ENCODE measurements at regions not wholly inside any gene's neighbourhood (a gene's known extent, or its start where the extent isn't known, plus 50 kb on each side); places are given as distances from the start of the nearest gene placed in this dataset.

DNA sequence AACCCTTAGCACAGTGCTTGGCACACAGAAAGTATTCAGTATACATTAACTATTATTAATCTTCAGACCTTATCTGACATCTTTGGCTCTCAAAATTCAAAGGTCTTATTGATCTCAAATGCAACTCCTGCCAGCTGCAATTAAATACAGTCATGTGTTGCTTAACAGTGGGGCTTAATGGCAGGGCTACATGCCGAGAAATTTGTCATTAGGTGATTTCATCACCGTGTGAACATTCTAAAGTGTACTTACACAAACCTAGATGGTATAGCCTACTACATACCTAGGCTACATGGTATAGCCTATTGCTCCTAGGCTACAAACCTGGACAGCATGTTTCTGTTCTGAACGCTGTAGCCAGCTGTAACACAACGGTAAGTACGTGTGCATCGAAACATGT is 156.3 kb upstream of the TMCC3 start:
- Histone ChIP-seq H3K36me3 (ENCODE audit: control insufficient read depth in 4 of 4, insufficient read depth in 4 of 4, low read length in 3 of 4) (no peaks in the 10 kb centered on the region), H3K9me3 (ENCODE audit: control extremely low read depth in 1 of 5, control insufficient read depth in 4 of 5, insufficient read depth in 2 of 5, low read depth in 1 of 5, low read length in 4 of 5) (peaks cover 0 to 8% (median 6%) of the 10 kb centered on the region in 5 experiments), H3K27ac (ENCODE audit: insufficient read depth in 1 of 2, low read depth in 1 of 2, low read length in 2 of 2, poor library complexity in 1 of 2, severe bottlenecking in 2 of 2) (no peak overlapping the region), H3K27me3 (replicated peaks in 2 of 5; ENCODE audit: control insufficient read depth in 4 of 5, insufficient read depth in 5 of 5, low read length in 4 of 5) (no peaks in the 10 kb centered on the region), H3K4me3 (ENCODE audit: control insufficient read depth in 1 of 7, extremely low read depth in 1 of 7, insufficient read depth in 4 of 7, low read depth in 2 of 7, low read length in 6 of 7) (no peak overlapping the region), H3K4me1 (ENCODE audit: control extremely low read depth in 1 of 4, control insufficient read depth in 4 of 4, insufficient read depth in 4 of 4, low read length in 3 of 4) (no peaks in the 10 kb centered on the region)
- DNase-seq: no peak
- ChIA-PET POLR2A (no interaction called here), CTCF (no interaction called here)
- WGBS (ENCODE audit: insufficient coverage): 95% methylated on average over 6 of the region's 6 CpGs

DNA sequence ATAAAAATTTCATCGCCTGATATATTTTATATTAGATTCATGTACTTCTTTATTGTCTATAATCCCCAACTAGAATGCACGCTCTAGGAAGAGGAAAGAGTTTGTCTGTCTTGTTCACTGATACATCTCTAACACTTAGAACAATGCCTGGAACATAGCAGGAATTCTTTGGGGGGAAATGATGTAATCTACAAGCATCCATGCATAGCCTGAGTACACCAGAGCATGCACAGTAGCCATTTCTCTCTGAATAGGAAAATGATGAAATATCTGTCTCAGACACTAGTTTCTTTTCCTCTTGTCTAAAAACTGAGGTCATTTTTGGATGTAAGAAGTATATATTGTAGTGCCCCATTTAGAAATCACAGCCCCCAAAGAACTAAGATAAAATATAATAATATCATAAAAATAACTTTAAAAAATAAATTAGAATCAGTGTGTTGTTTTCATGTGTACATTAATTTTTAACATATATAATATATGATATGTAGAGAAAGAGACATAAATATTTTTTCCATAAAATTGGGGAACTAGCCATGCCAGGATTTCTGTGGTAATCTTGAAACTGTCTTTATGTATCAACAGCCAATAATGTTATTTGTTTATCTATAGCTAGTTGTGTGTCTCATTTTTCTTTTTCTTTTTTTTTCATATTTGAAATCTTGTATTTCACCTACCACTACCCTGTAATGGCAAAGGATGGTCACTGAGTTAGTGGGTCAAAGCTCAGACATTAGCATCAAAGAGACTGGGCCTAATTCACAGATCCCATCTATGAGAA is 155.6 kb upstream of the TMCC3 start:
- no peak overlapping the region for H3K27ac ChIP-seq (ENCODE audit: insufficient read depth in 1 of 2, low read depth in 1 of 2, low read length in 2 of 2, poor library complexity in 1 of 2, severe bottlenecking in 2 of 2)
- DNase-seq: no peak
- no peaks in the 10 kb centered on the region for H3K4me1 ChIP-seq (ENCODE audit: control extremely low read depth in 1 of 4, control insufficient read depth in 4 of 4, insufficient read depth in 4 of 4, low read length in 3 of 4)
- ChIA-PET CTCF (interaction anchor here (1.2 kb wide), 1 partner anchor 17 kb away, joined by 3 read pairs; no protein-coding TSS in a partner anchor), POLR2A (no interaction called here)
- no peaks in the 10 kb centered on the region for H3K27me3 ChIP-seq (replicated peaks in 2 of 5; ENCODE audit: control insufficient read depth in 4 of 5, insufficient read depth in 5 of 5, low read length in 4 of 5)
- no CpG with 5 or more reads among the region's 2 CpGs for WGBS (ENCODE audit: insufficient coverage)
- peaks cover 0 to 6% (median 3%) of the 10 kb centered on the region in 5 experiments for H3K9me3 ChIP-seq (ENCODE audit: control extremely low read depth in 1 of 5, control insufficient read depth in 4 of 5, insufficient read depth in 2 of 5, low read depth in 1 of 5, low read length in 4 of 5)
- H3K36me3 ChIP-seq (ENCODE audit: control insufficient read depth in 4 of 4, insufficient read depth in 4 of 4, low read length in 3 of 4): no peaks in the 10 kb centered on the region
- no peak overlapping the region for H3K4me3 ChIP-seq (ENCODE audit: control insufficient read depth in 1 of 7, extremely low read depth in 1 of 7, insufficient read depth in 4 of 7, low read depth in 2 of 7, low read length in 6 of 7)

DNA sequence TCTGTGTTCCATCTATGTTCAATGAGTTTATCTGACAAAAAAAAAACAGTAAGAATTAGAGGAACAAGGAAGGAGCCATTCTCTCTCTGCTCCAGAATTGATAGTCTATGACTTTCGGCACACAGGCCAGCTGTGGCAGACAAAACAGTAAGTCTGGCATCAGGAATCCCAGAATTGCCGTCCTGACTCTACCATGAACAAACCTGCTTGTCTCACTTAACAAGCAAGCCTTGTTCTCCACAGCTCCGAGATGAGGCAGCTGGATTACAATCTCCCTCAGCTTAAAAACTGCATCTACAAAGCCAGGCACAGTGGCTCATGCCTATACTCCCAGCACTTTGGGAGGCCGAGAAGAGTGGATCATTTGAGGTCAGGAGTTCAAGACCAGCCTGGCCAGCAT is 153.6 kb upstream of the TMCC3 start:
- Histone ChIP-seq H3K9me3 (ENCODE audit: control extremely low read depth in 1 of 5, control insufficient read depth in 4 of 5, insufficient read depth in 2 of 5, low read depth in 1 of 5, low read length in 4 of 5) (peaks cover 0 to under 1% (median 0%) of the 10 kb centered on the region in 5 experiments), H3K27me3 (replicated peaks in 2 of 5; ENCODE audit: control insufficient read depth in 4 of 5, insufficient read depth in 5 of 5, low read length in 4 of 5) (no peaks in the 10 kb centered on the region), H3K36me3 (ENCODE audit: control insufficient read depth in 4 of 4, insufficient read depth in 4 of 4, low read length in 3 of 4) (no peaks in the 10 kb centered on the region), H3K4me3 (ENCODE audit: control insufficient read depth in 1 of 7, extremely low read depth in 1 of 7, insufficient read depth in 4 of 7, low read depth in 2 of 7, low read length in 6 of 7) (no peak overlapping the region), H3K4me1 (ENCODE audit: control extremely low read depth in 1 of 4, control insufficient read depth in 4 of 4, insufficient read depth in 4 of 4, low read length in 3 of 4) (no peaks in the 10 kb centered on the region), H3K27ac (ENCODE audit: insufficient read depth in 1 of 2, low read depth in 1 of 2, low read length in 2 of 2, poor library complexity in 1 of 2, severe bottlenecking in 2 of 2) (no peak overlapping the region)
- no peak for DNase-seq
- CTCF ChIA-PET: no interaction called here
- 67% methylated on average over 3 of the region's 4 CpGs for WGBS (ENCODE audit: insufficient coverage)
- POLR2A ChIA-PET: no interaction called here

DNA sequence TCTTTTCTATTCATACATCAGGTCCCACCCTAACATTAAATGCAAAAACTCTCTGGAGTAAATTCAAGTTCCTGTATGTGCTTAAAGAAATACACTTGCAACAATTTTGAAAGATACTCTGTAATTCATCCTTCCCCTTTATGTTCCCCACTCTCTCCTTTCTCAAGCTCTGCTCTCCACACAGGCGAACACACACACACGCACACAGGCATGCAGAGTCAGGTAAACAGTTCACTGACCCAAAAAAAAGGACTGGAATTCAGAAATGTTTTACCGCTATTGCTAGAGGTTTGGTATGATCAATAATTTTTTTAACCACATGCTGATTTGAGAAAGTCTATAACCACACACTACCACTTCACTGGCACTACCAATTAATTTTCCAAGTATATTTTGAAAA is 152.4 kb upstream of the TMCC3 start:
- no peaks in the 10 kb centered on the region for H3K36me3 ChIP-seq (ENCODE audit: control insufficient read depth in 4 of 4, insufficient read depth in 4 of 4, low read length in 3 of 4)
- H3K27ac ChIP-seq (ENCODE audit: insufficient read depth in 1 of 2, low read depth in 1 of 2, low read length in 2 of 2, poor library complexity in 1 of 2, severe bottlenecking in 2 of 2): no peak overlapping the region
- ChIA-PET POLR2A (no interaction called here), CTCF (no interaction called here)
- H3K4me1 ChIP-seq (ENCODE audit: control extremely low read depth in 1 of 4, control insufficient read depth in 4 of 4, insufficient read depth in 4 of 4, low read length in 3 of 4): no peaks in the 10 kb centered on the region
- H3K9me3 ChIP-seq (ENCODE audit: control extremely low read depth in 1 of 5, control insufficient read depth in 4 of 5, insufficient read depth in 2 of 5, low read depth in 1 of 5, low read length in 4 of 5): no peaks in the 10 kb centered on the region
- H3K27me3 ChIP-seq (replicated peaks in 2 of 5; ENCODE audit: control insufficient read depth in 4 of 5, insufficient read depth in 5 of 5, low read length in 4 of 5): no peaks in the 10 kb centered on the region
- no CpG with 5 or more reads among the region's 3 CpGs for WGBS (ENCODE audit: insufficient coverage)
- H3K4me3 ChIP-seq (ENCODE audit: control insufficient read depth in 1 of 7, extremely low read depth in 1 of 7, insufficient read depth in 4 of 7, low read depth in 2 of 7, low read length in 6 of 7): no peak overlapping the region
- DNase-seq: no peak

DNA sequence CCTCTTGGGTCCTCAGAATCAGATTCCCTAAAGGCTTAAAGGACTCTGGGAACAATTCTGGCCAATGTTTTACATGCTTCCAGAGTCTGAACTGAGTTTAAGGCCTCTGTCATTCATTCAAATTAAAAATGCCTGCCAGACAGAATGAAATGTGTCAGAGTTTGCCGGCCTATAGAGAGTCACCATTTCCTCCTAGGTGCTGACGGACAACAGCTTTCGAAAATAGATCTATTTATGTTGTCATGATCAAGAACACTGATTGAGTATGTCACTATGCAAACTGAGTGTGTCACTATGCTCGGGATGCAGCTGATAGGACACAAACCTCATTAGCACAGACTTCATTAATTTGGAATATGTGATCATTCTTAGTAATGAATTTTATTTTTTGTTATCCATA is 151.4 kb upstream of the TMCC3 start:
- H3K9me3 ChIP-seq (ENCODE audit: control extremely low read depth in 1 of 5, control insufficient read depth in 4 of 5, insufficient read depth in 2 of 5, low read depth in 1 of 5, low read length in 4 of 5): no peaks in the 10 kb centered on the region
- ChIA-PET CTCF (no interaction called here), POLR2A (no interaction called here)
- no peaks in the 10 kb centered on the region for H3K36me3 ChIP-seq (ENCODE audit: control insufficient read depth in 4 of 4, insufficient read depth in 4 of 4, low read length in 3 of 4)
- H3K27me3 ChIP-seq (replicated peaks in 2 of 5; ENCODE audit: control insufficient read depth in 4 of 5, insufficient read depth in 5 of 5, low read length in 4 of 5): no peaks in the 10 kb centered on the region
- DNase-seq: no peak
- no peak overlapping the region for H3K27ac ChIP-seq (ENCODE audit: insufficient read depth in 1 of 2, low read depth in 1 of 2, low read length in 2 of 2, poor library complexity in 1 of 2, severe bottlenecking in 2 of 2)
- no peaks in the 10 kb centered on the region for H3K4me1 ChIP-seq (ENCODE audit: control extremely low read depth in 1 of 4, control insufficient read depth in 4 of 4, insufficient read depth in 4 of 4, low read length in 3 of 4)
- no peak overlapping the region for H3K4me3 ChIP-seq (ENCODE audit: control insufficient read depth in 1 of 7, extremely low read depth in 1 of 7, insufficient read depth in 4 of 7, low read depth in 2 of 7, low read length in 6 of 7)
- 89% methylated on average over 3 of the region's 4 CpGs for WGBS (ENCODE audit: insufficient coverage)

DNA sequence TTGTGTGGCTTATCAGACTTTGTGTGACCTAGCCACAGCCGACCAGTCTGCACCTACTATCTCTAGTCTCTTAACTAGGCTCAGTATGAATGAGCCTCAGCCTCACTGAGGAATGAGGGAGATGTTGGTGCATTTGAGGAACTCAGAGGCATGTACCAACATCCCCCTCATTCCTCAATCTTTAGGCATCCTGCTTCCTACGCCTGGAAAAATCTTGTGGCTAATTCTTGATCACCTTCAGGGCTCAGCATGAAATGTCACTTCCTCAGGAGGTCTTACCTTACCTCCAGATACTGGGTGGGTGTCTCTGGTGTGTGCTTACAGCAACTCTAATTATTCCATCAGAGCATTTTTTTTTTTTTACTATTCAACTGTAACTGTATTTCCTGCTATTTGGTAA is 148.8 kb upstream of the TMCC3 start:
- no peak for DNase-seq
- no peaks in the 10 kb centered on the region for H3K27me3 ChIP-seq (replicated peaks in 2 of 5; ENCODE audit: control insufficient read depth in 4 of 5, insufficient read depth in 5 of 5, low read length in 4 of 5)
- H3K4me3 ChIP-seq (ENCODE audit: control insufficient read depth in 1 of 7, extremely low read depth in 1 of 7, insufficient read depth in 4 of 7, low read depth in 2 of 7, low read length in 6 of 7): no peak overlapping the region
- ChIA-PET POLR2A (no interaction called here), CTCF (no interaction called here)
- H3K9me3 ChIP-seq (ENCODE audit: control extremely low read depth in 1 of 5, control insufficient read depth in 4 of 5, insufficient read depth in 2 of 5, low read depth in 1 of 5, low read length in 4 of 5): no peaks in the 10 kb centered on the region
- H3K36me3 ChIP-seq (ENCODE audit: control insufficient read depth in 4 of 4, insufficient read depth in 4 of 4, low read length in 3 of 4): no peaks in the 10 kb centered on the region
- no peak overlapping the region for H3K27ac ChIP-seq (ENCODE audit: insufficient read depth in 1 of 2, low read depth in 1 of 2, low read length in 2 of 2, poor library complexity in 1 of 2, severe bottlenecking in 2 of 2)
- no peaks in the 10 kb centered on the region for H3K4me1 ChIP-seq (ENCODE audit: control extremely low read depth in 1 of 4, control insufficient read depth in 4 of 4, insufficient read depth in 4 of 4, low read length in 3 of 4)
- 100% methylated on average over 1 of the region's 2 CpGs for WGBS (ENCODE audit: insufficient coverage)

DNA sequence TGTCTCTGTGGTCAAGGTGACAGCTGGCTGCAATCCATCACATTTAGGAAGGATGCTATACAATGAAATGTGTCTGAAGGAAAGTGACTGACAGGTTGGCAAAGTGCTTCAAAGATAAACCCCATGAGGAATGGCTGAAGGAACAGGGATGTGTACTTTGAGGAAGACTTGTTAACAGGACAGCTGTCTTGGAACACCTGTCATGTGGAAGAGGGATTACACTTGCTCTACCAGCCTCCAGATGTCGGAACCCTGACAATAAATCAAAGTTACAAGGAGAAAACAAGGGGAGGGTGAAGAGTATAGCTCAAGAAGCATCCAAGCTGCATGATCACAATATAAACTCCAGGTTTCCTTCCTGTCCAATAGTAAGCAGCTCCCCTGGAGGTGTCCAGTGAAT is 147.8 kb upstream of the TMCC3 start:
- 100% methylated on average over 1 of the region's 1 CpG for WGBS (ENCODE audit: insufficient coverage)
- Histone ChIP-seq H3K4me3 (ENCODE audit: control insufficient read depth in 1 of 7, extremely low read depth in 1 of 7, insufficient read depth in 4 of 7, low read depth in 2 of 7, low read length in 6 of 7) (no peak overlapping the region), H3K27me3 (replicated peaks in 2 of 5; ENCODE audit: control insufficient read depth in 4 of 5, insufficient read depth in 5 of 5, low read length in 4 of 5) (no peaks in the 10 kb centered on the region), H3K36me3 (ENCODE audit: control insufficient read depth in 4 of 4, insufficient read depth in 4 of 4, low read length in 3 of 4) (no peaks in the 10 kb centered on the region), H3K27ac (ENCODE audit: insufficient read depth in 1 of 2, low read depth in 1 of 2, low read length in 2 of 2, poor library complexity in 1 of 2, severe bottlenecking in 2 of 2) (no peak overlapping the region), H3K9me3 (ENCODE audit: control extremely low read depth in 1 of 5, control insufficient read depth in 4 of 5, insufficient read depth in 2 of 5, low read depth in 1 of 5, low read length in 4 of 5) (no peaks in the 10 kb centered on the region), H3K4me1 (ENCODE audit: control extremely low read depth in 1 of 4, control insufficient read depth in 4 of 4, insufficient read depth in 4 of 4, low read length in 3 of 4) (peaks cover 0 to 3% (median under 1%) of the 10 kb centered on the region in 4 experiments)
- ChIA-PET CTCF (interaction anchor here (1.1 kb wide), 1 partner anchor 35 kb away, joined by 3 read pairs; no protein-coding TSS in a partner anchor), POLR2A (no interaction called here)
- DNase-seq: no peak
